ENCODE measurements at regions not wholly inside any gene's neighbourhood (a gene's known extent, or its start where the extent isn't known, plus 50 kb on each side); places are given as distances from the start of the nearest gene placed in this dataset.

GRCh38 chr5:18088020-18088579 is 453.8 kb downstream of the TAF11L14 start:
- Mint-ChIP-seq H3K9me3 (no peaks in the 10 kb centered on the region), H3K27me3 (ENCODE audit: low read depth) (no peaks in the 10 kb centered on the region)

More at GRCh38 chr5:18088020-18088579, 453.8 kb downstream of the TAF11L14 start:
- TF ChIP-seq CTCF (conservative IDR thresholded peaks at IDR 0.05) = no peak
- no peak overlapping the region for H2BK15ac ChIP-seq (ENCODE audit: low read depth, low read length)
- no peaks in the 10 kb centered on the region for H3K27me3 ChIP-seq (ENCODE audit: insufficient read depth, low read length)
- H3K56ac ChIP-seq (ENCODE audit: insufficient read length, low read depth, low read length) = no peak overlapping the region
- H2BK20ac ChIP-seq (ENCODE audit: low read depth, low read length, poor library complexity, severe bottlenecking) = no peak overlapping the region
- Mint-ChIP-seq H3K27ac (no peak overlapping the region), H3K4me1 (peaks cover 0 to 4% of the 10 kb centered on the region in 2 experiments; a peak in 1 of 4 replicates), H3K36me3 (ENCODE audit: insufficient read depth in 1 of 3, low read depth in 3 of 3) (no peaks in the 10 kb centered on the region), H3K4me3 (no peak overlapping the region)
- no peak overlapping the region for H3K27ac ChIP-seq (ENCODE audit: insufficient read length, low read depth, low read length)
- H3K23me2 ChIP-seq (ENCODE audit: insufficient read length, low read depth, low read length, poor library complexity, severe bottlenecking) = no peaks in the 10 kb centered on the region
- no peak overlapping the region for H3K23ac ChIP-seq (ENCODE audit: insufficient read length, low read depth, low read length)
- H3K79me2 ChIP-seq (ENCODE audit: insufficient read depth, low read length) = no peaks in the 10 kb centered on the region
- H2BK12ac ChIP-seq (ENCODE audit: insufficient read length, low read depth, low read length) = no peak overlapping the region
- no peak overlapping the region for H4K5ac ChIP-seq (ENCODE audit: insufficient read length, low read depth, low read length)
- no peaks in the 10 kb centered on the region for H3K79me1 ChIP-seq (ENCODE audit: insufficient read depth, low read depth, low read length, poor library complexity, severe bottlenecking)
- no peak overlapping the region for H4K8ac ChIP-seq (replicated peaks; ENCODE audit: insufficient read length, low read depth, low read length)
- no peak overlapping the region for H3K14ac ChIP-seq (ENCODE audit: insufficient read depth, low read length)
- H2BK5ac ChIP-seq (ENCODE audit: insufficient read length, low read length) = no peak overlapping the region
- H3K18ac ChIP-seq (ENCODE audit: insufficient read length, low read depth, low read length) = no peak overlapping the region
- H3T11ph ChIP-seq (ENCODE audit: low read length) = no peak overlapping the region
- no peak for DNase-seq
- no peaks in the 10 kb centered on the region for H3K4me1 ChIP-seq (ENCODE audit: insufficient read depth, low read length)
- H2AK5ac ChIP-seq (ENCODE audit: insufficient read length, low read length) = no peak overlapping the region
- H2BK120ac ChIP-seq (ENCODE audit: low read depth, low read length, poor library complexity, severe bottlenecking) = no peak overlapping the region
- no peak overlapping the region for H3K9ac ChIP-seq (ENCODE audit: extremely low read depth, insufficient read length, low read length)
- 100% methylated on average over 2 of the region's 9 CpGs for WGBS (ENCODE audit: extremely low coverage, insufficient read length, low lambda C conversion rate)
- no peak overlapping the region for H2AFZ ChIP-seq (ENCODE audit: low read length)
- H3K4me2 ChIP-seq (ENCODE audit: insufficient read depth, insufficient read length, low read length) = no peak overlapping the region
- no peak overlapping the region for H4K91ac ChIP-seq (ENCODE audit: insufficient read length, low read depth, low read length)
- H3K9me3 ChIP-seq (ENCODE audit: control insufficient read depth, low read depth, low read length) = no peaks in the 10 kb centered on the region
- H4K20me1 ChIP-seq (ENCODE audit: control insufficient read depth, insufficient read depth, insufficient read length) = no peaks in the 10 kb centered on the region
- H3K4ac ChIP-seq (ENCODE audit: low read depth, low read length) = no peak overlapping the region

Data from H9 (cell line).